SK-N-SH treated with all-trans-retinoic acid at 6 μM for 48 hours (cell line): ENCODE measurements at regions not wholly inside any gene's neighbourhood (a gene's known extent, or its start where the extent isn't known, plus 50 kb on each side); places are given as distances from the start of the nearest gene placed in this dataset.

Experiments used
- ATAC-seq: fragments of 200-7000 bp; cut with Tn5 transposase; 3 replicates; pipeline ENCODE4 v1.9.1; 2020; ENCODE audit warnings: mild to moderate bottlenecking, moderate library complexity
- ARNTL ChIP-seq: fragments of 450-650 bp; formaldehyde crosslinking; IDR thresholded peaks from 2 replicates; pipeline ENCODE4 v1.5.0; 2020; ENCODE audit warnings: low read depth, mild to moderate bottlenecking, moderate library complexity, borderline replicate concordance
- BACH2 ChIP-seq: fragments of 250-450 bp; sonication (Bioruptor Pico); IDR thresholded peaks from 2 replicates; pipeline ENCODE4 v1.9.0; 2021; ENCODE audit warnings: mild to moderate bottlenecking, borderline replicate concordance
- CSDC2 ChIP-seq: fragments of 250-450 bp; sonication (Bioruptor Pico); IDR thresholded peaks from 2 replicates; pipeline ENCODE4 v1.5.0; 2020; ENCODE audit warnings: mild to moderate bottlenecking, moderate library complexity
- ESRRG ChIP-seq: fragments of 250-450 bp; sonication (Bioruptor Pico); IDR thresholded peaks from 2 replicates; pipeline ENCODE4 v1.6.1; 2021; ENCODE audit warnings: mild to moderate bottlenecking
- GLIS3 ChIP-seq: fragments of 250-450 bp; sonication (Bioruptor Pico); IDR thresholded peaks from 2 replicates; pipeline ENCODE4 v1.5.0; 2020; ENCODE audit warnings: mild to moderate bottlenecking, moderate library complexity
- ISL1 ChIP-seq: fragments of 250-450 bp; sonication (Bioruptor Pico); IDR thresholded peaks from 2 replicates; pipeline ENCODE4 v2.1.2; 2022; ENCODE audit warnings: mild to moderate bottlenecking, moderate library complexity
- OSR1 ChIP-seq: fragments of 250-450 bp; sonication (Bioruptor Pico); IDR thresholded peaks from 2 replicates; pipeline ENCODE4 v1.8.0; 2022; ENCODE audit warnings: moderate library complexity, mild to moderate bottlenecking, inconsistent platforms
- PPARA ChIP-seq: fragments of 250-450 bp; sonication (Bioruptor Pico); IDR thresholded peaks from 2 replicates; pipeline ENCODE4 v1.5.0; 2020; ENCODE audit warnings: mild to moderate bottlenecking, borderline replicate concordance
- RARB ChIP-seq: fragments of 250-450 bp; sonication (Bioruptor Pico); IDR thresholded peaks from 2 replicates; pipeline ENCODE4 v1.8.0; 2021; ENCODE audit warnings: mild to moderate bottlenecking, moderate library complexity
- SNAI2 ChIP-seq: fragments of 250-450 bp; sonication (Bioruptor Pico); IDR thresholded peaks from 2 replicates; pipeline ENCODE4 v1.5.0; 2020; ENCODE audit warnings: mild to moderate bottlenecking, moderate library complexity
- TCF4 ChIP-seq: fragments of 250-450 bp; sonication (Bioruptor Pico); IDR thresholded peaks from 2 replicates; pipeline ENCODE4 v1.8.0; 2021; ENCODE audit warnings: mild to moderate bottlenecking, moderate library complexity, borderline replicate concordance
- ZC3H10 ChIP-seq: fragments of 250-450 bp; sonication (Bioruptor Pico); IDR thresholded peaks from 2 replicates; pipeline ENCODE4 v1.5.1; 2021; ENCODE audit warnings: mild to moderate bottlenecking, moderate library complexity
- ZFP3 ChIP-seq: fragments of 250-450 bp; sonication (Bioruptor Pico); IDR thresholded peaks from 2 replicates; pipeline ENCODE4 v1.5.0; 2020; ENCODE audit warnings: mild to moderate bottlenecking, moderate library complexity
- ZFP30 ChIP-seq: fragments of 450-650 bp; formaldehyde crosslinking; IDR thresholded peaks from 2 replicates; pipeline ENCODE4 v1.5.0; 2022; ENCODE audit warnings: mild to moderate bottlenecking, moderate library complexity
- ZNF565 ChIP-seq: fragments of 450-650 bp; formaldehyde crosslinking; conservative IDR thresholded peaks from 2 replicates; pipeline ENCODE4 v1.5.0; 2020; ENCODE audit warnings: low read depth, mild to moderate bottlenecking, moderate library complexity
- ZNF70 ChIP-seq: fragments of 450-650 bp; formaldehyde crosslinking; IDR thresholded peaks from 2 replicates; pipeline ENCODE4 v1.5.0; 2020; ENCODE audit warnings: mild to moderate bottlenecking, moderate library complexity
- ZNF8 ChIP-seq: fragments of 450-650 bp; formaldehyde crosslinking; IDR thresholded peaks from 2 replicates; pipeline ENCODE4 v1.5.0; 2020; ENCODE audit warnings: mild to moderate bottlenecking, moderate library complexity
- TF ChIP-seq, protein P1 (sequence below): fragments of 250-450 bp; sonication (Bioruptor Pico); IDR thresholded peaks from 2 replicates; pipeline ENCODE4 v1.5.1; 2021; ENCODE audit warnings: mild to moderate bottlenecking, moderate library complexity
- TF ChIP-seq, protein P2 (sequence below): fragments of 250-450 bp; sonication (Bioruptor Pico); IDR thresholded peaks from 2 replicates; pipeline ENCODE4 v1.8.0; 2020; ENCODE audit warnings: mild to moderate bottlenecking, moderate library complexity, borderline replicate concordance
- TF ChIP-seq, protein P3 (sequence below): fragments of 250-450 bp; sonication (Bioruptor Pico); IDR thresholded peaks from 2 replicates; pipeline ENCODE4 v1.5.0; 2020; ENCODE audit warnings: mild to moderate bottlenecking, moderate library complexity
- TF ChIP-seq, protein P4 (sequence below): fragments of 250-450 bp; sonication (Bioruptor Pico); IDR thresholded peaks from 2 replicates; pipeline ENCODE4 v1.5.1; 2020; ENCODE audit warnings: low read depth, mild to moderate bottlenecking, moderate library complexity

DNA sequence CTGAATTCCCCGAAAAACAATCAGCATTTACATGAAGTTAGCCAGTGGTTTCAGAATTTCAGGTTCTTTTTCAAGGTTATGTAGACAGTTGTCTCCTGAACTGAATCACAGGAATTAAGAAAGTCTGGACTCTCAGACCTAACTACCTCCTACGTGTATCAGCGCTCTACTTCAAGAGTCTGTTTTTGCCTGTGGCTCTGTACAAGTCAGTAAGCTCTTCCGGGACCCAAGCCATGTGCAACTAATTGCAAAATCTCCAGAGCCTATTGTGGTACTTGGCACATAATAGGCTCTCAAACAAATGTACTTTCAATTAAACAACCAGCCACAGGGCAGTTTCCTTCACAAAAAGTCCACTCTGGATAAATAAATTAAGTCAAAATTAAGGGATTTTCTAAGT, 414.2 kb downstream of the PDCD6IP start:
- TF ChIP-seq OSR1 (CRISPR knock-in tag) (no peak), SNAI2 (CRISPR knock-in tag) (no peak), ARNTL (CRISPR knock-in tag) (no peak), RARB (CRISPR knock-in tag) (no peak), ZNF8 (CRISPR knock-in tag) (no peak), ZFP3 (CRISPR knock-in tag) (no peak), TCF4 (CRISPR knock-in tag) (no peak), GLIS3 (no peak), ZFP30 (CRISPR knock-in tag) (no peak), ZC3H10 (CRISPR knock-in tag) (no peak), BACH2 (CRISPR knock-in tag) (no peak), ZNF565 (CRISPR knock-in tag) (no peak)
- TF ChIP-seq, protein P1, sequence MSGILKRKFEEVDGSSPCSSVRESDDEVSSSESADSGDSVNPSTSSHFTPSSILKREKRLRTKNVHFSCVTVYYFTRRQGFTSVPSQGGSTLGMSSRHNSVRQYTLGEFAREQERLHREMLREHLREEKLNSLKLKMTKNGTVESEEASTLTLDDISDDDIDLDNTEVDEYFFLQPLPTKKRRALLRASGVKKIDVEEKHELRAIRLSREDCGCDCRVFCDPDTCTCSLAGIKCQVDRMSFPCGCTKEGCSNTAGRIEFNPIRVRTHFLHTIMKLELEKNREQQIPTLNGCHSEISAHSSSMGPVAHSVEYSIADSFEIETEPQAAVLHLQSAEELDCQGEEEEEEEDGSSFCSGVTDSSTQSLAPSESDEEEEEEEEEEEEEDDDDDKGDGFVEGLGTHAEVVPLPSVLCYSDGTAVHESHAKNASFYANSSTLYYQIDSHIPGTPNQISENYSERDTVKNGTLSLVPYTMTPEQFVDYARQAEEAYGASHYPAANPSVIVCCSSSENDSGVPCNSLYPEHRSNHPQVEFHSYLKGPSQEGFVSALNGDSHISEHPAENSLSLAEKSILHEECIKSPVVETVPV (CRISPR knock-in tag): no peak
- TF ChIP-seq, protein P2, sequence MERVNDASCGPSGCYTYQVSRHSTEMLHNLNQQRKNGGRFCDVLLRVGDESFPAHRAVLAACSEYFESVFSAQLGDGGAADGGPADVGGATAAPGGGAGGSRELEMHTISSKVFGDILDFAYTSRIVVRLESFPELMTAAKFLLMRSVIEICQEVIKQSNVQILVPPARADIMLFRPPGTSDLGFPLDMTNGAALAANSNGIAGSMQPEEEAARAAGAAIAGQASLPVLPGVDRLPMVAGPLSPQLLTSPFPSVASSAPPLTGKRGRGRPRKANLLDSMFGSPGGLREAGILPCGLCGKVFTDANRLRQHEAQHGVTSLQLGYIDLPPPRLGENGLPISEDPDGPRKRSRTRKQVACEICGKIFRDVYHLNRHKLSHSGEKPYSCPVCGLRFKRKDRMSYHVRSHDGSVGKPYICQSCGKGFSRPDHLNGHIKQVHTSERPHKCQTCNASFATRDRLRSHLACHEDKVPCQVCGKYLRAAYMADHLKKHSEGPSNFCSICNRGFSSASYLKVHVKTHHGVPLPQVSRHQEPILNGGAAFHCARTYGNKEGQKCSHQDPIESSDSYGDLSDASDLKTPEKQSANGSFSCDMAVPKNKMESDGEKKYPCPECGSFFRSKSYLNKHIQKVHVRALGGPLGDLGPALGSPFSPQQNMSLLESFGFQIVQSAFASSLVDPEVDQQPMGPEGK: no peak
- TF ChIP-seq, protein P3, sequence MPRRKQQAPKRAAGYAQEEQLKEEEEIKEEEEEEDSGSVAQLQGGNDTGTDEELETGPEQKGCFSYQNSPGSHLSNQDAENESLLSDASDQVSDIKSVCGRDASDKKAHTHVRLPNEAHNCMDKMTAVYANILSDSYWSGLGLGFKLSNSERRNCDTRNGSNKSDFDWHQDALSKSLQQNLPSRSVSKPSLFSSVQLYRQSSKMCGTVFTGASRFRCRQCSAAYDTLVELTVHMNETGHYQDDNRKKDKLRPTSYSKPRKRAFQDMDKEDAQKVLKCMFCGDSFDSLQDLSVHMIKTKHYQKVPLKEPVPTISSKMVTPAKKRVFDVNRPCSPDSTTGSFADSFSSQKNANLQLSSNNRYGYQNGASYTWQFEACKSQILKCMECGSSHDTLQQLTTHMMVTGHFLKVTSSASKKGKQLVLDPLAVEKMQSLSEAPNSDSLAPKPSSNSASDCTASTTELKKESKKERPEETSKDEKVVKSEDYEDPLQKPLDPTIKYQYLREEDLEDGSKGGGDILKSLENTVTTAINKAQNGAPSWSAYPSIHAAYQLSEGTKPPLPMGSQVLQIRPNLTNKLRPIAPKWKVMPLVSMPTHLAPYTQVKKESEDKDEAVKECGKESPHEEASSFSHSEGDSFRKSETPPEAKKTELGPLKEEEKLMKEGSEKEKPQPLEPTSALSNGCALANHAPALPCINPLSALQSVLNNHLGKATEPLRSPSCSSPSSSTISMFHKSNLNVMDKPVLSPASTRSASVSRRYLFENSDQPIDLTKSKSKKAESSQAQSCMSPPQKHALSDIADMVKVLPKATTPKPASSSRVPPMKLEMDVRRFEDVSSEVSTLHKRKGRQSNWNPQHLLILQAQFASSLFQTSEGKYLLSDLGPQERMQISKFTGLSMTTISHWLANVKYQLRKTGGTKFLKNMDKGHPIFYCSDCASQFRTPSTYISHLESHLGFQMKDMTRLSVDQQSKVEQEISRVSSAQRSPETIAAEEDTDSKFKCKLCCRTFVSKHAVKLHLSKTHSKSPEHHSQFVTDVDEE (CRISPR knock-in tag): no peak
- TF ChIP-seq, all 23 proteins: peak for 0
- no peak for ATAC-seq

DNA sequence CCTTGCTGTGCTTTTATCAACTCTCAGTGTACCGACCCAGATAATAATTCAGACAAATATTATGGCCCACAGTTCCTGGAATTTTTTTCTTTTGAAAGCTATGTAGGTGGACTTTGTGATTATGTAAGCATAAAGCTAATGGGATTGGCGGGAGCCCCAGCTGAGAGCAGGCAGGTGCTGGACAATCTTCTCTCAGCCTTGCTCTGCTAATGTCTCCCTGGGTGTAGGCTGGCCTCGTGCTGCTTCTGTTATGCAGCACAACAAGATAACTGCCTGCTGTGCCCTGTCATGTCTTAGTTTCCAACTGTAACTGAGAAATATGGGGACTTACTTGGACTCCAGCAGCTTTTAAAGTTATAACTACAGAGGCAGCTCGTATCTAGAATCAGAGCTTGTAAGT, 415.0 kb downstream of the PDCD6IP start:
- TF ChIP-seq, protein P3 (CRISPR knock-in tag): no peak
- TF ChIP-seq OSR1 (CRISPR knock-in tag) (no peak), ISL1 (no peak), CSDC2 (CRISPR knock-in tag) (no peak), ZNF565 (CRISPR knock-in tag) (no peak), ESRRG (CRISPR knock-in tag) (no peak), BACH2 (CRISPR knock-in tag) (no peak), ZNF70 (CRISPR knock-in tag) (no peak)
- TF ChIP-seq, protein P1 (CRISPR knock-in tag): no peak
- no peak for ATAC-seq

- TF ChIP-seq TCF4 (CRISPR knock-in tag) (no peak), ZC3H10 (CRISPR knock-in tag) (no peak), ESRRG (CRISPR knock-in tag) (no peak), SNAI2 (CRISPR knock-in tag) (no peak), ISL1 (no peak), PPARA (no peak), CSDC2 (CRISPR knock-in tag) (no peak), ZFP3 (CRISPR knock-in tag) (no peak), ZNF565 (CRISPR knock-in tag) (no peak), RARB (CRISPR knock-in tag) (no peak), ZNF8 (CRISPR knock-in tag) (no peak), ZFP30 (CRISPR knock-in tag) (no peak)
- TF ChIP-seq, protein P4, sequence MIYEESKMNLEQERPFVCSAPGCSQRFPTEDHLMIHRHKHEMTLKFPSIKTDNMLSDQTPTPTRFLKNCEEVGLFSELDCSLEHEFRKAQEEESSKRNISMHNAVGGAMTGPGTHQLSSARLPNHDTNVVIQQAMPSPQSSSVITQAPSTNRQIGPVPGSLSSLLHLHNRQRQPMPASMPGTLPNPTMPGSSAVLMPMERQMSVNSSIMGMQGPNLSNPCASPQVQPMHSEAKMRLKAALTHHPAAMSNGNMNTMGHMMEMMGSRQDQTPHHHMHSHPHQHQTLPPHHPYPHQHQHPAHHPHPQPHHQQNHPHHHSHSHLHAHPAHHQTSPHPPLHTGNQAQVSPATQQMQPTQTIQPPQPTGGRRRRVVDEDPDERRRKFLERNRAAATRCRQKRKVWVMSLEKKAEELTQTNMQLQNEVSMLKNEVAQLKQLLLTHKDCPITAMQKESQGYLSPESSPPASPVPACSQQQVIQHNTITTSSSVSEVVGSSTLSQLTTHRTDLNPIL: no peak
- TF ChIP-seq, protein P1 (CRISPR knock-in tag): no peak
- TF ChIP-seq, all 23 proteins: peak for 0
- ATAC-seq: no peak
Measured at GRCh38 chr3:34216711-34217335, 418.4 kb downstream of the PDCD6IP start.
